Hematopoietic multipotent progenitor cell treated with erythropoietin and hydrocortisone succinate and interleukin-3 and kit ligand, for 15 days (in vitro differentiated cells): ENCODE measurements at regions not wholly inside any gene's neighbourhood (a gene's known extent, or its start where the extent isn't known, plus 50 kb on each side); places are given as distances from the start of the nearest gene placed in this dataset.

Experiments used
- DNase-seq: peaks from one replicate; pipeline ENCODE4 v3.0.0-alpha.2; 2015; ENCODE audit warnings: low spot score

- no peak for DNase-seq
Observed at GRCh38 chr22:47715866-47716578, 953.6 kb downstream of the TBC1D22A start.

GRCh38 chr22:47713941-47714340 lies 951.5 kb downstream of the TBC1D22A start:
- DNase-seq = no peak

GRCh38 chr22:47710135-47710534 lies 947.7 kb downstream of the TBC1D22A start:
- DNase-seq = no peak

- DNase-seq = no peak
Observed at GRCh38 chr22:47705350-47705749, 942.9 kb downstream of the TBC1D22A start.

- DNase-seq = no peak
Observed at GRCh38 chr22:47698906-47699305, 936.5 kb downstream of the TBC1D22A start.

GRCh38 chr22:47697861-47698260 lies 935.4 kb downstream of the TBC1D22A start:
- no peak for DNase-seq

GRCh38 chr22:47696776-47697175 lies 934.3 kb downstream of the TBC1D22A start:
- DNase-seq = no peak

GRCh38 chr22:47695176-47695575 lies 932.7 kb downstream of the TBC1D22A start:
- DNase-seq = no peak

- no peak for DNase-seq
Observed at GRCh38 chr22:47694536-47695130, 932.2 kb downstream of the TBC1D22A start.

GRCh38 chr22:47693606-47694005 lies 931.2 kb downstream of the TBC1D22A start:
- no peak for DNase-seq

- DNase-seq = no peak
Observed at GRCh38 chr22:47692811-47693210, 930.4 kb downstream of the TBC1D22A start.

GRCh38 chr22:47691152-47691895 lies 928.9 kb downstream of the TBC1D22A start:
- no peak for DNase-seq

- DNase-seq = no peak
Observed at GRCh38 chr22:47690586-47690985, 928.1 kb downstream of the TBC1D22A start.

GRCh38 chr22:47690166-47690565 lies 927.7 kb downstream of the TBC1D22A start:
- no peak for DNase-seq

- no peak for DNase-seq
Observed at GRCh38 chr22:47687776-47688175, 925.3 kb downstream of the TBC1D22A start.

- DNase-seq = no peak
Observed at GRCh38 chr22:47687346-47687655, 924.9 kb downstream of the TBC1D22A start.

GRCh38 chr22:47686594-47687345 lies 924.3 kb downstream of the TBC1D22A start:
- no peak for DNase-seq

GRCh38 chr22:47681411-47682165 lies 919.1 kb downstream of the TBC1D22A start:
- no peak for DNase-seq

GRCh38 chr22:47678636-47679287 lies 916.3 kb downstream of the TBC1D22A start:
- DNase-seq = no peak

- DNase-seq = no peak
Observed at GRCh38 chr22:47678048-47678447, 915.6 kb downstream of the TBC1D22A start.

- DNase-seq = no peak
Observed at GRCh38 chr22:47676685-47677084, 914.2 kb downstream of the TBC1D22A start.
